Tibial nerve (tissue), 4 donors: ENCODE measurements at regions not wholly inside any gene's neighbourhood (a gene's known extent, or its start where the extent isn't known, plus 50 kb on each side); places are given as distances from the start of the nearest gene placed in this dataset.

Experiments
- CTCF ChIP-seq, 5 experiments: fragments of 200-600 bp in 3 of 5; fragments of 450-650 bp in 2 of 5; sonication (generic) in 3 of 5; IDR thresholded peaks; one replicate each; pipeline ENCODE4 v1.5.1; 2016 to 2019; ENCODE audit warnings: antibody characterized with exemption in 5 of 5, mild to moderate bottlenecking in 3 of 5, moderate library complexity in 2 of 5
- EP300 ChIP-seq, 2 donors: sonication (generic); formaldehyde crosslinking; IDR thresholded peaks; one replicate each; pipeline ENCODE4 v1.6.1; 2017; ENCODE audit warnings: antibody characterized with exemption in 2 of 2, mild to moderate bottlenecking in 1 of 2
- POLR2A ChIP-seq, 2 donors: fragments of 450-650 bp; IDR thresholded peaks; one replicate each; pipeline ENCODE4 v1.6.1; 2017; ENCODE audit warnings: antibody characterized with exemption in 2 of 2, mild to moderate bottlenecking in 2 of 2, moderate library complexity in 2 of 2

- TF ChIP-seq CTCF (IDR thresholded peaks at IDR 0.05) (no peak), POLR2A (IDR thresholded peaks at IDR 0.05) (no peak), EP300 (IDR thresholded peaks at IDR 0.05) (no peak)
Measured at GRCh38 chr7:115368998-115369397, 447.1 kb downstream of the MDFIC start.
